Esophagus squamous epithelium (tissue), 4 donors: ENCODE measurements at regions not wholly inside any gene's neighbourhood (a gene's known extent, or its start where the extent isn't known, plus 50 kb on each side); places are given as distances from the start of the nearest gene placed in this dataset.

Experiments
- CTCF ChIP-seq, 6 experiments: fragments of 450-650 bp in 4 of 6; fragments of 200-600 bp in 2 of 6; sonication (generic) in 2 of 6; IDR thresholded peaks; one replicate each; pipeline ENCODE4 v1.5.1; 2016 to 2019; ENCODE audit warnings: antibody characterized with exemption in 6 of 6, mild to moderate bottlenecking in 4 of 6, moderate library complexity in 4 of 6
- POLR2A ChIP-seq, 4 donors: fragments of 450-650 bp; IDR thresholded peaks; one replicate each; pipeline ENCODE4 v1.6.1; 2017; ENCODE audit warnings: antibody characterized with exemption in 4 of 4, mild to moderate bottlenecking in 4 of 4, moderate library complexity in 3 of 4

GRCh38 chr7:125218076-125218475 is 288.5 kb upstream of the POT1 start:
- TF ChIP-seq POLR2A (IDR thresholded peaks at IDR 0.05) (no peak), CTCF (IDR thresholded peaks at IDR 0.05) (no peak)
